ENCODE measurements at regions not wholly inside any gene's neighbourhood (a gene's known extent, or its start where the extent isn't known, plus 50 kb on each side); places are given as distances from the start of the nearest gene placed in this dataset.

DNA sequence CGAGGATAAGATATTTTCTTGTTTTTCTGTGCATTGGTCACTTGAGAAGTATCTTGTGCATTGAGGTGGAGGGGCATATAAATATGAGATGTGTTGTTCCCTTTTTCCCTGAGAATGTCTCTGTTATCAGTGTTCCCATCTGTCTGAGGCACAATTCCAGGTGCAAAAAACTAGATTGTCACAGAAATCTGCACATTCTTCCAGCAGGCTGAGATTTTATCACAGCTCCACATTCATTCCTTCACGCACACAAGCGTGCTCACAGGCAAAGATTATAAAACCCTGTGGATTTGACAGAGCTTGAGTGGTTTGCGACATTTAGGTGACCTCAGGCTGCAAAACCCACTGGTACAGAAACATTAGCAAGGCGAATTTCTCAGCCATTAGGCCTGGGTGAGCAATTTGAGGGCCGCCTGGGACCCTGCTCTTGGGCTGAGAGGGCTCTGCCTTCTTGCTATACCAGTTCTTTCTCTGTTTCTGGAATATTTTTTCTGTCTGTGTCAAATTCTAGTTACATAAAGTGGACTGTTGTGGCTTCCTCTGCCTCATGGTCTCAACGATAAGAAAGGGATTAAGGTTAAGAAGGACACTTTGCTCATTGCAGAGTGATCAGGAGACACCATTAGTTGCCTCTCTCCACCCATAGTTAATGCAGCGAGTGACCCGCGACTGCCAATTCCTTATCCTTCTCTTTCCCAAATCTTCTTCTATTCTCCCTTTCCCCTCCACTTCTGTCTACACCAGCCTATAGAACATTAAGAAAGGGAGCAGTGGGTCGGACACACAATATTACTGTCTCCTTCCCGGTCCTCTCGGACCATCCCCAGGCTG is 86.7 kb upstream of the C1QTNF7 start:
- DNase-seq, result no peak

DNA sequence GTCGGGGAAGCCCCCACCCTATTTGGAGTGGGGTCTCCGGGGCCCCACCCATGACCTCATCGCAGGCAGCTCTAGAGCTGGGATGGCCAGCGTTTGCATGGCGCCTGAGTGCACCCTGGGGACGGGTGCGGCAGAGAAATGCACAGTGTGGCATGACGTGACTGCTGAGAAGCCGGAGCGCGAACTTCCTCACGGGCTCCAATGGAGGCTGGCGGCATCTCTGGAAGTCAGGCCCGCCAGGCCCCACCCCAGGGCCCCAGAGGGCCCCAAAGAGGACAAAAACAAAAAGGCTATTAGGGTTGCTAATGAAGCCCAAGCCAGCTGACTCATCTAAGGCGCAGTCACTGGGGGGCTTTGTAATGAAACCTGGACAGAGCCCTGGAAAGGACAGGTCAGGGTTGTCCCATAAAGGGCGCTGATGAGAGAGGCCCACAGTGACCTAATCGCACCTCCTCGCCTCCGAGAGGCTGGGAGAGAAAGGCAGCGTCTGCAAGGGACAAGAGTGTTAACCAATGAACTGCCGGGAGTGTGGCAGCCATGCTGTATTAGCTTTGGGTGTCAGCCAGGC is 86.0 kb upstream of the C1QTNF7 start:
- no peak for DNase-seq

DNA sequence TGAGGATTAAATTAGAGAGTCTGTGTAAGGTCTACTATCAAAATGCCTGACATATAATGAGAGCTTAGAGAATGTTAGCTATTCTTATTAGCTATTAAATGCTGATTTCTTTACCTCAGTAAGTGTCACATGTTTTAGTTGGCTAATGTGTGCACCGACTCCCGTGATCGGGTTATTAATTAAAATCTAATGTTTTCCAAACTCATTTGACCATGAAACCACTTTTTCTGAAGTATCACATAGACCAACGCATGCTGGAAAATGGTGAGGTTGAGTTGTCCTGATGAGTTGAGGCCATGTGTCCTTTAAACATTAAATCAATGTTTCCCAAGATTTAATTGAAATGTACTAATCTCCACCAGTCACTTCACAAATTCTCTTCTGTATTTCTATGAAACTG is 84.8 kb upstream of the C1QTNF7 start:
- DNase-seq, result no peak

DNA sequence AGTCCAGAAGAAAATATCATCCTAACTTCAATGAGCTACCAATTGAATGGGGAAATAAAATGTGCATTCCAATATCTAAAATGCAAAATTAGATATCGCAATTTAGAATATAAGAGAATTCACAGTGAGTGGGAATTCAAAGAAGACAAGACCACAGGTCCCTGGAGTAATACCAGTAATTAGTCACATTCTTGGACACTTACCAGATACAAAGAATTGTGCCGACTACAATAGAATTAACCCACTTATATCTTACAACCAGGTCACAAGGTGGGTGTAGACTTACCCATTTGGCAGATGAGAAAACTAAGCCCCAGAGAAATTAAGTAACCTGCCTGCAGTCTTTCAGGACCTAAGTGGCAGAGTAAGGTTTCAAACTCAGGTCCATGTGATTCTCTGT is 84.3 kb upstream of the C1QTNF7 start:
- no peak for DNase-seq

DNA sequence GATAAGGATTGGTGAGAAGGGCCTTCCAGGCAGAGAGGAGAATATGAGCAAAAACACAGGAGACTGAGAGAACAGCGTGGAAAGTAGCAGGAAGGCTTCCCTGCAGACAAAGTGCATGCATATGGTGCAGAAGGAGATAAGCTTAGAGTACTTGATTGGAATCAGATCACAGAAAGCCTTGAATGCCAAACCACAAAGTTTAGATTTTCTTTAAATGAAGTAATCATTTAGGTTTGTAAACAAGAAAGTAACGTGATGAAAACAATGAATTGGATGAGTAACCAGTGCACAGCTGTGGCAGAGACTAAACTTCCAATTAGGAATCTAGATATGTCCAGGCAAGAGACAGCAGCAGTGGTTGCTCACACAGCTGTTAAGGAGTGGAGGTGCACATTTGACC is 83.8 kb upstream of the C1QTNF7 start:
- DNase-seq, result no peak

DNA sequence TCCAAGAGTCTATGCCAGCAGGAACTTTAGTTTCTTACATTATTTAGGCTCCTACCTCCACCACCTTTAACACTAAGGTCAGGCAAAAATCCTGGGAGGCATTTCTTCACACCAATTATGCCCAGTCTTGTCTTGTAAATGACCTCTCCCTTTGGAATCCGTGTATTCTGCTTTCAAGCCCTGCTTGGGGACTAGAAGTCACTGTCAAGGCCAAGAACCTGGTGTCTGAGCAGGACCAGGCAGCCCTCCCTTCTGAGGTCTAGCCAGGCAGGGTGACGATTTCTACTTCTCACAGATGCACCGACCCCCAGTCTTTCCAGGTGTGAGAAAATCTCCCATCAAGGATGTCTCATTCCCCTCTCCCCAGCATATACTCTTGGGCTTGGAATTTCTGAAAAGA is 82.7 kb upstream of the C1QTNF7 start:
- no peak for DNase-seq

DNA sequence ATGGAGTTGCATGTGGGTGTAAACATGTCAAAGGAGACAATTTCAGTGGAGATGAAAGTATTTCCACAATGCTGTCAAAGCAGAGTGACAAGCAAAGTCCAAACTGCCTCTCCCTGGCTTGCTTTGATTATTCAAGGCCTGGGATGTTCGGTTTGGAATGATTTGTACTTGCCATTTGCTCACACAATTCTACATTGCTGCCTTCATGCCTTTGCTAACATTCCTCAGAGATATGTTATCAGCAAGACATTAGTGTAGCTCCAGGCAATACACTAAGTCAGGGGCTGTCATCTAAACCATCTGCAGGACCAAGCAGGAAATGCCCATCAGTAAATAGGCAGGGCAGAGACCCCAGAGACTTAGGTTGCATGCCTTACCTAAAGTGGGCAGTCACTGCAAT is 79.6 kb upstream of the C1QTNF7 start:
- DNase-seq, result no peak

DNA sequence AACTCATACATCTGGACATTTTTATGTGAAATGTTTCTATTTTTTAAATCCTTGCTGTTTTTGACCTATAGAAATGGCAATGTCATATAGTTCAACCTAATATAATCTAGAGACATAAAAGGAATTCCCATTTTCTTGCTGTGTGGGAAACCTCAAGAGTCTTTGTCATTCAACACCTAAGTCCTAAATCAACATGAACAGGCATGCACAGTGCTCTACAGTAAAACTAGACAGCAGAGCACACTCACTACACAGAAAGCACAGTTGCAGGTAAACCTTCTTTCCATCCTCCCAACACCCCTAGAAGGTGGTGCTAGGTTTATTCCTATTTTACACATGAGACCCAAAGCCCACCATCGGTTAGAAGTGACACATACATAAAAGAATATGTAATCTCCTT is 79.1 kb upstream of the C1QTNF7 start:
- no peak for DNase-seq

DNA sequence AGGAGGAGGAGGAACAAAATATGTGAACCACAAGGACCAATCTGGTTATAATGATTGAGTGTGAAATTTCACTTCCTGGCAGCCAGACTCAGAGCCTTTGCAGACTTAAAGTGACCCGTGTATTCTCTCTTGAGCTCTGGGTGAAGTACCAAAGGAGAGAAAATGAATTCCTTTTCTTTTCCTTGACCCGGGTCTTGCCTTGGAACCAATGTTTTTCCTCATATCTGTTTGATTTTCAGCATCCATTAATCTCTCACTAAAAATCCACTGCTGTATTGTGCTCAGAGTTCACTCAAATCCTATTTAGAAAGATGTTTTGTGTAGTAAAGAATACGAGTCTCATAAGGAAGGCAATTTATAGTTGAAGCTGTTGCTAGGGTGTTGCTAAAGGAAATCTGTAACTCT is 78.3 kb upstream of the C1QTNF7 start:
- DNase-seq, result no peak

DNA sequence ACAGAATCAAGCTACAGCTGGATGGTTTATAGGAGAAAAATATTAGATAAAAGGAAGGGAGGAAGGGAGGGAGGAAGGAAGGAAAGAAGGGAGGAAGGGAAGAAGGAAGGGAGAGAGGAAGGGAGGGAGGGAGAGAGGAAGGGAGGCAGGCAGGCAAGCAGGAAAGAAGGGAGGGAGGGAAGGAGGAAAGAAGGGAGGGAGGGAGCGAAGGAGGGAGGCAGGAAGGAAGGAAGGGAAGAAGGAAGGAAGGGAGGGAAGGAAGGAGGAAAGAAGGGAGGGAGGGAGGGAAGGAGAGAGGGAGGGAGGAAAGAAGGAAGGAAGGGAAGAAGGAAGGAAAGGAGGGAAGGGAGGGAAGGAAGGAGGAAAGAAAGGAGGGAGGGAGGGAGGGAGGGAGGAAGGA is 77.9 kb upstream of the C1QTNF7 start:
- no peak for DNase-seq

DNA sequence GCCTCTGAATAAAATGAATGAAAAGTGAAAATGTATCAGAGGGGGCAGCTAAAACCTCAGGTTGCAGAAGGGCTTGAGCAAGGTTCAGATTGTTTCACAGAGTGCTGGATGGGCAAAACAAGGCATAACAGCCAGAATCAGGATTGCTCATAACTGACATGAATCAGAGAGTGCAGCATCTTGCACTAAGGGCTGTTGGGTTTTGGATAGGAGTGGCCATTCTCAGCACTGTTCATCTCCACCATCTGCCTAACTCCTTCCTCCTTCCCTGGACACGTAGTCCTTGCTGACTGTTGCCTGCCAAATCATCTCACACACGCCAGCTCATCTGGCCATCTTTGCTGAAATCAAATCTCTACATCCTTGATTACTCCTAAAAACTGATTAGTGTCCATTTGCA is 75.3 kb upstream of the C1QTNF7 start:
- DNase-seq, result no peak

DNA sequence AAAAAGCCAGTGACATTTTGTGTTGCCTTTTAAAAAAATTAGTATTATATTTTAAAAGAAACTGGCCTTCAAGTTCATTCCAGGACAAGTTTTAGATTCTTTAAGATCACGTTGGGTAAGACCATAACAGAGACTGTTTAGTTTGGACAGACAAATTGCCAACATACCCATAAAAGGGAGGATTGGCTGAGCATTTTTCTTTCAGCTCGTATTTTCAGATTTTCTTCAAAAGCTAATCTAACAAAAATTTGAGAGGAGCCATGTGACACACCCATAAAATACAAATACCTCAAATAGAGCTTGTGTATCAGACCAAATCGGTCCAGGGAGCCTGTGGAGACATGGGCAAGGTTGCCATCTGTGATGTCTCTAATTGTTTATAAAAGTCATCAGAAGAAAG is 74.6 kb upstream of the C1QTNF7 start:
- DNase-seq, result no peak

DNA sequence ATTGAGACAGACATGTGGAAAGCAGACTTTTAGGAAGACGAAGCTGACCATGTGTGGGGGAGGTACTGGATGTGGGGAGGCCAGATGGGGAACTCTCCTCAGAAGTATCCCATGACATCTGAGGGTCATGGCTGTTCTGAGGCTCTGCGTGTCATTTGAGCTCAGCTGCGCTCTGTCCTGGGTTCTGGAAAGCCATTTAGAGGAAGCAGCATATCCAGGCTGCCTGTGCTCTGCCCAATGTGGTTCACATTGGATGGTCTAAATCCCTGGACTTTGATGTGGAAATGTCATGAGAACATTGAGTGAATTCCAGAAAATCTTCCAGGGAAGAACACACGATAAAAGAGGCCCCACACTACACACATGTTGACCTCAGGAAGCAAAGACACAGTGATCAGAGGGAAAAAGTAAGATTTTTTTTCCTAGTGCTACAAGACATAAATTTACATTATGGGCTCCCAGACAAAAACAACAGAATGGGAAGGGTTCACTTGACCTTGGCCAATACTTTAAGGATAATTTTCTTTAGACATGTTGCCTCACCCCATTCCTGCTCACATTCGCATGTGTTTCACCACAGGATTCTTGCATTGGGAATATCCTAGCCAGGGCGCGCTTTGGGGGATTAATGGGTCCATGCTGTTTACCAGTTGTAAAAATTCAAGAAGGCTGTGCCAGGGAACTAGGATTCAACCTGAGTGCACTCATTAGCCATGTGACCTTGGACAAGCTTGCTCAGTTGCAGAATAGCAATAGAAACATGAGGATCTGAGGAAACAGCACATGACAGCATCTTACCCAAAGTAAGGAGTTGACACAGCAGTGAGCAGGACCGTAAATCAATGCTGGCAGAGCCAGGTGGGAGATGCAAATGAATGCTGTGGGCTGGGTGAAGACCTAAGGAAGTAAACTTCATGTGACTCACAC is 73.2 kb upstream of the C1QTNF7 start:
- DNase-seq, result no peak

DNA sequence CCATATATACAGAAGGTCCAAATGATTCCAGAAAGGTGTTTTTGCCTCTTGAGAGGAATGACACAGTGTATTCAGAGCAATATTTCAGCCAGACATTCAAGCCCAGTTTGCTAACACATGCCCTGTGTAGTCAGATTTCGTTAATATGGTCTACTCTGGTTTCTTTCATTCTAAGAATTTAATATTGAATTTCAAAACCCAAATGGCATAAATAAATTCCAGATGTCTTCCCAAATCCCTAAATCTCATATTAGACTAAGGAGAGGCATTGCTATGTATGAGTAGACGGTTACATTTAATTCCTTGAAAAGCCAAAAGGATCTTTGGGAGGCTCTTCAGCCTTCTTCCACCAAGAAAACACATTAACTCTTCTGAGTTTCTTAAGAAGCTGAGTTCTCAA is 66.3 kb upstream of the C1QTNF7 start:
- no peak for DNase-seq

DNA sequence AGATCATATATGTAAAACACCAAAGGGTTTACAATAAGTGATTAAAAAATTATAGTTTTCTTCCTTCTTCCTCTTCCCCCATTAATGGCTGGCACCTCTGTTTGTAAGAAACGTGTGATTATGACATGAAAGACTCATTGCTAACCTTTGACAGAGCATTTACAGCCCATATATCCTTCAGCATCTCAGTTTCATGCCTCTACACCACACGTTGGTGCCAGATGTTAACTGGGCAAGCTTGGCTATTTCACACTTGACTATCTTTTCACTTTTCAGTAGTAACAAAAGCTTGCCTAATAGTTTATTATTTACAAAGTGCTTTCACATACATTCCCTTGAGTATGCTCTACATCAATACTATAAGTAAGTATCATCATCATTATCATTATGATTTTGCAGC is 65.3 kb upstream of the C1QTNF7 start:
- no peak for DNase-seq

DNA sequence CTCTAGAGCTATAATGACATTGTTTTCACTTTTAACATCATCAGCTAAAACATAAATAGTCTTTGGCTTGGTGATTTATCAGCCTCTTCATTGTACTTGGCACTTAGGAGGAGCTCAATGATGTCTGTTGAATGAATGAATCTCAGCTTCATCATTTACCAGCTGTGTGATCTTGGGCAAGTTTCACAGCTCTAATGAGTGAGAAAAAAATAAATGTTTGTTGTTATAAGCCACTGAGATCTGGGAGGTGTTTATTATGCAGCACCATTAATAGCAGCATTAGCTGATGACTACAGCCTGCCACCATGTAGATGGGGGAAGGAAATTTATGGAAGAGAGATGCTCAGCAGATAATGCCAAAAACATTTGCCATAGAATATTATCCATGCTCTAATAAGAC is 63.6 kb upstream of the C1QTNF7 start:
- DNase-seq, result no peak

DNA sequence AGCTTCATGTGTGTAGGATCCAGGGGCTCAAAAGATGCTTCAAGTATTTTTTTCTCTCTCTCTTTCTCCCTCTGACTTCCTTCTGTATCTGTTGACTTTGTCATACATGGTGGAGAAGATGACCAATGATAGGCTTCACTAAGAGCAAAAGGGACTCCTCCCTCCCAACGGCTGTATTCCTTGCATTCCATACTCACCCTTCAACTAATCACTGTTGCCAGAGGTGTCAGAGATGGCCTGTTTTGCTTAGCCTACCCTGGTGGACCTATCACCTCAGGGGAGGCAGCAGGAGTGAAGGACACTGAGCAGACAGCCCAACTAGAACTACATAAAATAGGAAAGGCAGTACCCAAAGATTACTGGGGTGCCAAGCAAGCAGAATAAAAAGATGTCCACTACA is 62.2 kb upstream of the C1QTNF7 start:
- no peak for DNase-seq

DNA sequence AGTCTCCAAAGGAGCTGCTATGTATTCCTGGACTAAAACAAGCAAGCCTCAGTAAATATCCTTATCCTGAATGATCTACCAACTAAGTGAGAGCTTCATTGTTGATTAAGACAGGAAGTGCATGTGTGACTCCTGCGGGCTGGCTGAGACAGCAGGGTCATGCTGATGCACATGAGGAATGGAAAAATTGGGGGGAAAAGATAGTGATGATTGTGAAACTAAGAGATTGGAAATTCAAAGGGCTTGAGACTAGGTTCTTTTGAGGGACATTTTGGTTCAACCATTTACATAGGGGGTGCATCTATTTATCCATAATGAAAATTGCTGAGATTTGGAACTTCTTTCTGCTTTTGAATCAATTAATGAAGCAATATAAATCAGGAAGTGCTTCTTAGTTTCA is 61.1 kb upstream of the C1QTNF7 start:
- no peak for DNase-seq

DNA sequence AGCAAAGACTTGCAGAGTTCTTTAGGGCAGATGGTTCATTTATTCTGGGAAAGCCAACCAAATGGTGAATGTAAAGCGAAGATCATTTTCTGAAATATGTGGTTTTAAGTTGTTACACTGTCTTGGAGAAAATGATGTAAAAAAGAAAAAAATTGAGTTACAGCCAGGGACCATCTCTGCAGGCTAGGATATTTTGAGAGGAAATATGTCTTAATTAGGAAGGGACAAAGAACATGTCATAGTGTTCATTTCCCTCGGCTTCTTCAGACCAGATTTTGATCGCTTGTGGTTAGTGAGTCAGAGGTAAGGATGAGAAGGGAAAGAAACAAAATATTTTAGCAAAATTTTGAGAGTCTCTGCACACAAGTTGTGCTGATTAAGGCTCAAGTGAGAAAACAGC is 59.0 kb upstream of the C1QTNF7 start:
- DNase-seq, result no peak

DNA sequence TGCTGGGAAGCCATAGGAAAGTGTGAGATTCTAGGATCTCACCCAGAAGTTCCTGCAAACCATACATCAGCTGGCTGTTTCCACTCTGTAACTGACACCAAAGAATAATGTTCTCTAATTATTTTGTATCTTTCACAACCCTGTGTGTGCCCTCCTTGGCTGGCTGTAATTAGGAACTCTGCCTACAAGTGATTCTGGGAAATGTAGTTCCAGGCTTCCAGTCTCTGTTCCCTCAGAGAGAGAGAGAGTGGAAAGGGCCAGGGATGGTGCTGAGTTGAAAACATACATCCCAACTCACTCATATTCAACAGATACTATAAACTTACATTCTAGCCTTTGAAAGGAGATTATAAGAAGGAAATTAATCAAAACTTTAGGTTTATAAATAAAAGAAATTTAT is 57.5 kb upstream of the C1QTNF7 start:
- no peak for DNase-seq

DNA sequence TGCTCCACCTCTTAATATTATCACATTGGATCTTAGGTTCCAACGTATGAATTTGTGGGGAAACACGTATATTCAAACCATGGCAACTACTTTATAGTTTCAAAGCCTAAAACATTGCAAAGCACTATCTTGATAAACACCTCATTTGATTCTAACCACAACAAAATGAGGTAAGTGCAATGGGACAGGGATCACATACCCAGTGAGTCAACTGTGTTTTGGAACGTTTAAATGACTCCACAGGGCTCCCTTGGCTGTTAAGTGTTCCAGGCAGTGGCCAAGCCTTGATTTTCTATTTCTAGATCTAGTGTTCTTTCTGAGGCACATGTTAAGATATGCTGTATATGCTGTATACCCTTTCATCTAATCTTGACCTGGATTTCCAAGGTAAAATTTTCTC is 54.5 kb upstream of the C1QTNF7 start:
- no peak for DNase-seq

DNA sequence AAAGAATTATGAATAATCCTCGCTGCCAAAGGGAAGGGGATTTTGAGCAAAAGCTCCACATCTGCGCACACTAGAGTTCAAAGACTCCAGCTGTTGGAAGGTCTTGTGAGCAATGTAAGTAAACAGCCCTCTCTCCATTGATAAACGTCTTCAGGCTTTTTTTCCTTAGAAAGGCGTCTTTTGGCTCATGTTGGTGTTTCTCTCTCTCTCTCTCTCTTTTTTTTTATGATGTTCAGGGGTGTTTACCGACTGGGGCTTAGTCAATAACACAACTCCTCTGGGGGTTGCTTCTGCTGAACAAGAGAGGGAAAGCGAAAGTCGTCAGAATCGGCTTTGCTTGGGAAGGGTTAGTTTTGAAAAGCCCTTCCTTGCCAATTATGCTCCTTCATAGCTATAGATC is 53.2 kb upstream of the C1QTNF7 start:
- DNase-seq, result no peak

DNA sequence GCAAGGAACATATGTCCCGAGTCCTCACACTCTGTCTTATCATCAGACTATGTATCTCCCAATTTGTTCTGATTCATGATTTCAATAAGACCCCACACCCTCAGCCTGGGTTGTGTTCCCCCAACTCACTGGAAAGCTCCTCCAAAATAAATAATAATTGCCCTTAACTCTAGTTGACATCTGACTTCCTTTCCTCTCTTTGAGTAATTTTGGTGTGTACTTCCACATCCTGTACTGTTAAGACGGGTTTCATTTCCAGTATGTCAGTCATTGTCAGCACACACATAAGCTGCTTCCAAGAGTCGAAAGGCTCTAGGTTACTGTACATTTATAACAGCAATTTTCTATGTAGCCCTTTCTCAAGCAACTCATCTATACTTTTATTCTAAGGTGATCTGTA is 52.2 kb upstream of the C1QTNF7 start:
- DNase-seq, result peak in 2 of 6 experiments; percentile 31 to 42

DNA sequence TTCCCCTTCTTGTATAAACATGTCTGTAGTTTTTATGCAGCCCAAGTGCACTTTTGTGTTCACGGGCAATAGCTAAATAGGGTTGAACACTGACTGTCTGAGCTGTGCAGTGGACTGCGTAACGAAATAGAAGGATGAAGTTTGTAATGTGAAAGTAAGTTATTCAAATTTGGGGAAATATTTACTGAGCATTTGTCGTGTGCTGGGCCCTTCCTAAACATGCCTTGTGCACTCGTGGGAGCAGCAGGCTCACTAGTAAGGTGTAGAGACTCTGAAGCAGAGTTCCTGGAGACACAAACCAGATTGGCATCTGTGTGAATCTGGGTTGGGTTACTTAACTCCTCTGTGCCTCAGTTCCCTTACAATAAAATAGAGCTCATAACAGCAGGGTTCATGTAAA is 51.7 kb upstream of the C1QTNF7 start:
- DNase-seq, result no peak

All from stimulated activated naive CD4-positive, alpha-beta T cell (primary cell).